HG03432 (cell line): ENCODE measurements at regions not wholly inside any gene's neighbourhood (a gene's known extent, or its start where the extent isn't known, plus 50 kb on each side); places are given as distances from the start of the nearest gene placed in this dataset.

Source experiments
- ATAC-seq: cut with Tn5 transposase; IDR thresholded peaks from one replicate; pipeline ENCODE4 v1.9.1; 2021; ENCODE audit warnings: mild to moderate bottlenecking, moderate library complexity; ENCODE audit not compliant: unreplicated experiment

DNA sequence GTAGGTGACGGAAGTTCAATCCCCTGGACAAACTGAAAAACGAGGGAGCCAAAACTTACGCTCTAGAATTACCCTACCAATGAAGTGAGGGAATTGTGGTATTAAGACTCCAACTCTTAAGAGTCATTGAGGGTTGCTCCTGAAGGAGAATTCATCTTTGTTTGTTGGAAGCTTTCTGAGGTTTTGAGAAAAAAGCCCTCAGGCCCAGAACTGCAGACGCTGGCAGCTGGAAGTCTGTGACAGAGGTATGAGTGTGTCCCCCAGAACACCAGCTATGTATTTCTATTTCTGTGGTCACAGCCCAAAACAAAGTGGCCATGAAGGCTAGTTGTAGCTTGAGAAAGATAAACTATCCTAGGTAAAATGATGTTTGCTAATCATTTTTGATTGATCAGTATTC is 438.8 kb upstream of the B3GALT2 start:
- no peak for ATAC-seq

DNA sequence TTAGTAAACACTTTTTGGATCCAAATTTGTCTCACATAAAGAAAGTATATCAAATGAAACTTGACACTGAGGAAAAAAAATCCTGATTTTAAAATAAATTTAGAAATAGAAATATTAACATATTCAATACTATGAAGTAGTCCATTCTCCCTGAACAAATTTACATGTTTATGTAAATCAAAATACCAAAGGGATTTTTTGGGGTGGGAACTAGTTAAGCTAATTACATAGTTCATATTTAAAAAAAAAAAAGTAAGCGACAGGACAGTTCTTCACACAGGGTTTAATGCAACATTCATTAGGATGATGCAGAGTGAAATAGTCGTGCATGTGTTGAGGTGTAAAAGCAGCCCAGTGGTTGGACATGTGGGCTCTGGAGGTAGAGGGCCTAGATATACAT is 433.5 kb upstream of the B3GALT2 start:
- no peak for ATAC-seq

- ATAC-seq: peak; percentile 78
Measured at GRCh38 chr1:193614817-193615216, 428.4 kb upstream of the B3GALT2 start.

DNA sequence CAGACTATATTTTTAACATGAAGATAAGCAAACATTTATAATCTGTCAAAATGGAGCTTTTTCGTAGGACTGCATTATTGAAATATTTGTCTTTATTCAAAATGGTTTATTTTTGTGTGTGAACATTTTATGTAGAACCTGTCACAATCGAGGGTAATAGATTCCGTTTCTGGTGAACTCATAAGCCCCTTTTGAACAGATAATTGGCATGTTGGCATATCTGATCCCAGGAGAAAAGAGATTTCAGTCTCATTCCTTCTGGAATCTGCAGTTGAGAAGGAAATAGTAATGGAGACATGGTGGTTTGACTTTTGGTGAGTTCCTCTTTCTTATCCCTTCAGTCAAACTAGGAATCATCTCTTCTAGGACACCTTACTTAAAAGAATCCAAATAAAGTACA is 427.9 kb upstream of the B3GALT2 start:
- peak; percentile 14 for ATAC-seq

GRCh38 chr1:193613041-193613440 is 426.6 kb upstream of the B3GALT2 start:
- ATAC-seq: no peak

GRCh38 chr1:193609592-193609991 is 423.2 kb upstream of the B3GALT2 start:
- ATAC-seq: no peak

DNA sequence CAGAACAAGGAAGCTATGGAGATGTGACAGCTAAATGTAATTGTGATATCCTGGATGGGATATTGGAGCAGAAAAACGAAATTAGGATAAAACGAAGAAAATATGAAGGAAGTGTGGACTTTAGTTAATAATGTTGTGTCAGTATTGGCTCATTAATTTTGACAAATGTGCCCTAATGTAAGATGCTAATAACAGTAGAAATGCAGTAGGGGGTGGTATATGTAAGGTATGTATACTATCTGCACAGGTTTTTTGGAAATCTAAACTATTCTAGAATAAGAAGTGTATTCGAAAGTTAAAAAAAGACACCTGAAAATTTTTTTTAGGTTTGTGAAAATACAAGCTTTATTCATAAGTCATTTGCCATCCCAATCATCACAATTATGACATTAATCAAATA is 421.4 kb upstream of the B3GALT2 start:
- no peak for ATAC-seq

DNA sequence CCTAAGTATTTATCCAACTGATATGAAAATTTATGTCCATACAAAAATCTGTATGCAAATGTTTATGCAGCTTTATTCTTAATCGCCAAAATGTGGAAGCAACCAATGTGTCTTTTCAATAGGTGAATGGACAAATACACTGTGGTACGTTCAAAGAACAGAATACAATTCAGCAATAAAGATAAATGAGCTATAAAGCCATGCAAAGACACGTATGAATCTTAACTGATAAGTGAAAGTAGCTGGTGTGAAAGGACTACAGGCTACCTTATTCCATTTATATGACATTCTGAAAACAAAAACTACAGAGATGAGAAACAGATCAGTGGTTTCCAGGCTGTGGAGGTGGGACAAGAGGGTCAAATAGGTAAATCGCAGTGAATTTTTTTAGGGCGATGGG is 419.6 kb upstream of the B3GALT2 start:
- no peak for ATAC-seq

- ATAC-seq: no peak
Measured at GRCh38 chr1:193602705-193603104, 416.3 kb upstream of the B3GALT2 start.

DNA sequence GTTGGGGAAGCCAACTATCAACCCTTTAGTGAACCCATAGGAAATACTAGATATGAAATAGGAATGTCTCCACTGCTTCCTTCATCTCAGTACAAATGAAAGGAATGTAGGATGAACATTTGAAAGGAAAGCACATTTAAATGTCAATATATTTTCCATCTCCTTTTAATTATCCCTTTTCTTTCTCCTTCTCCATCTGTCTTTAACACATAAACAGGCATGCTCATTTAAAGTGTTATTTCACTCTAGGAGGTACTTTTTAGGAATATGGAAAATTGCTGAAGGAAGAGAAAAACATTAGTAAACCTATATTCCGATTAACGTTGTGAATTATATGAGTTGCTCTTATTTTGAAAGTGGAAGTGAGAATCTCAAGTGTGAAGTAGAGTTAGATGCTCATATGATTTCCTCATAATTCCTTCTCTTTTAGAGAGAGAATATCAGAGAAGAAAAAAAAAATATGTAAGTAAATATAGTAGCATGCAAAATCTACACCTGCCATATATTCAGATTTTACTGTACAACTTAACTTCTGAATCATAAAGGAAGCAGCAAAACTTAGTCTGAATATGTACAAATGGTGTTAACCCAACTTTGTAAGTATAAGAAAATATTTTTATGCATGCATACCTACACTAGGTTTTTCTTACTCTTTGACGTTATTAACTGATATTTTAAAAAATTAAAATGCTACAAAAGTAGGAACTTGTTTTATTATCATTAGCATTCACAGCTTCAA is 406.9 kb upstream of the B3GALT2 start:
- no peak for ATAC-seq

DNA sequence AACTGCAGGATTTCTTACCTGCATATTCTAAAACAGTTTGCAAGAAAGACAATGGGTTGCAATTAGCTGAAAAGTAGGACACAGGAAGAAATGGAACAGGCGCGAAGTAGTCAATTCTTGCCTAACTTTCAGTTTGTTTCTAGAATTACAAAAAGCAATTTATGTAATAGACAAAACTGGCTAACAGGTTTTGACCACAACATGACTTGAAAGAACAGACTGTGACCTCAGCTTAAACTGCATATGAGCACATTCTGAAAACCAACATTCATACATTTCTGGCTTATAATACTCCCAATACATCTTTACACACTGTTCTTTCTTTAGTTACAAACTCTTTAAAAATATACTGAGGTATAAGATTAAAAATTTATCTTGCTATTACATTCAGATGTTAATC is 405.9 kb upstream of the B3GALT2 start:
- ATAC-seq: peak; percentile 39

DNA sequence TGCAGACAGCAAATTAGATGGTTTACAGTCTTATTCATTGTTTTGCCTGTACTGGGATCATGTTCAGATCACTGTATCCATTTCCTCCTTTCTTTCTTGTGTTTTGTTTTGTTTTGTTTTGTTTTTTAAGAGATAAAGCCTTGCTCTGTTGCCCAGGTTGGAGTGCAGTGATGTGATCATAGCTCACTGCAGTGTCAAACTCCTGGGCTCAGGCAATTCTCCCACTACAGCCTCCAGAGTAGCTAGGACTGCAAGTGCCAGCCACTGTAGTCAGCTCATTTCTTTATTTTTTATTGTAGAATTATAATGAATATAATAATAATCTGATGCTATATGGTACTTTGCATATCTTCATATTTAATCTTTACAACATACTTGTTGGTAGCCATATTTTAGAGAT is 403.7 kb upstream of the B3GALT2 start:
- no peak for ATAC-seq

- ATAC-seq: no peak
Measured at GRCh38 chr1:193589597-193590040, 403.2 kb upstream of the B3GALT2 start.

DNA sequence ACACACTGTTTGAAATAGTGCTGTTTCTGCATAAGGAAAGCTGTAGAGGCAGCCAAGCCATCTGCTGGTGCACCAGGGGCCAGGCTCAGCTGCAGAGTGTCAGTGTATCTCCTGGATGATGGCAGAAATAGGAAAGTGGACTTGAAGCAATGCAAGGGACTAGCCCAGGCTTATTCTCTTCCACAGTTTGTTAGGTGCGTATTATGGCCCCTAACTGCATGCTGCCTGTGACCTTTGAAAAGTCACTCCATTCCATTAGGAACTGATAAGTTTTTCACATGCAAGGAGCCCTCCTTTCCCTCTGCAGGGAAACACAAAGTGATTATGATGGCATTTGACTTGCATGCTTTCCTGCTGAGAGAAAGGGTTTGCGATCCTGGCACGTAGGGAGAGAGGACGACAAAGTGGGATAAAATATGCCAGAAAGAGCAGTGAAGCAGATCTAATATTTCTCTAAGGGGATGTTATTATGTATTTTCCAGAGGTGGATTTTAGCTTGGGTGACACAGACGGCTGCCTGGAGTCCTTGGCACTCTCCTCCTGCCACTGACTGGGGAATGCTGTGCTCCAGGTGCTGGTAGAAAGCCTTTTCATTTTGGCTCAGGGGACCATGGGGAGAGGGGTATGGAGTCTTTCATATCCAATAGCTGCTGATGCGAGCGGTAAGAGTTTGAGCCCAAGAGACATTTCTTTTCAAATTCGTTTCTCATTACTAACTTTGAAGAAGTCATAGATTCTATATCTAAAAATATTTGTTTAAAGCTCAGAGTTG is 402.1 kb upstream of the B3GALT2 start:
- ATAC-seq: no peak

DNA sequence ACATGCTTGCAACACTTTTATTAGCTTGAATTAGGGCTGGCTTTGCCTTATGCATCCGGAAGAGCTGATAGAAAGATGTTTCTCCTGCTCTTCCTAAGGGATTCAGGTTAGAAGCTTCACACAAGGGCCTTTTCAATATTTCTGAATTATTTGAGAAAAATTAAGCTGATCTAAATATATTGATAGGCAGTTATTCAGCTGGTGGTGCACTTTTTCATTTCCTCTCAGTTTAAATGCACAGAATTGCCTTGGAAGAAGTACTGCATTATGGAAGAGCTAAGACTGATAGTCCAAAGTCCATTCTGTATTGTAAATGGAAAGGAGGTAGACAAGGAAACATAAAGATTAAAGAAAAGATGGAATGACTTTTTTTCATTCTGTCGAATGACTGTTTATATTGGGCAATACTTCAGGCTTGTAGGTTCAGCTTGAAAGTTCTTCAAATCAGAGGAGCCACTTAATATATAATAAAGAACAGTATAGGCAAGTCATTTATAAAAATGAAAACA is 398.4 kb upstream of the B3GALT2 start:
- ATAC-seq: no peak

- no peak for ATAC-seq
Measured at GRCh38 chr1:193581341-193581740, 394.9 kb upstream of the B3GALT2 start.

- no peak for ATAC-seq
Measured at GRCh38 chr1:193580419-193580818, 394.0 kb upstream of the B3GALT2 start.

DNA sequence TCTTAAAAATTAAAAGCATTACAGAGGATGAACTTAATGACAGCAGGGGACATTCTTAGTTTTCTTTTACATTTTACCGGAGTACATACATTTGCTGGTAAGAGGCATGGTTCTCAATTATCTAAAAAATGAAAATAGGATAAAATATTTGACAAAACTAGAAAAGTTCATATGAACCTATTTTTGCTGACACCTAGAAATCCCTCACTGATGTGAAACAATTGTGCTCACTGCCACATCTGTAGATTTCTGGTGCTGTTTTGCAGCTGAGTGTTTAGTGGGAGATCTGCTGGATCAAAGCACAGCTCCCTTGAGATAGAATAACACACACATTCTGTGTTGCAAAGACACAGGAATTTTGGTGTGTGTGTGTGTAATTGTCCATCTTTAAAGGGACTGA is 392.9 kb upstream of the B3GALT2 start:
- ATAC-seq: no peak

GRCh38 chr1:193574913-193575312 is 388.5 kb upstream of the B3GALT2 start:
- ATAC-seq: no peak

GRCh38 chr1:193569983-193570269 is 383.5 kb upstream of the B3GALT2 start:
- ATAC-seq: no peak

DNA sequence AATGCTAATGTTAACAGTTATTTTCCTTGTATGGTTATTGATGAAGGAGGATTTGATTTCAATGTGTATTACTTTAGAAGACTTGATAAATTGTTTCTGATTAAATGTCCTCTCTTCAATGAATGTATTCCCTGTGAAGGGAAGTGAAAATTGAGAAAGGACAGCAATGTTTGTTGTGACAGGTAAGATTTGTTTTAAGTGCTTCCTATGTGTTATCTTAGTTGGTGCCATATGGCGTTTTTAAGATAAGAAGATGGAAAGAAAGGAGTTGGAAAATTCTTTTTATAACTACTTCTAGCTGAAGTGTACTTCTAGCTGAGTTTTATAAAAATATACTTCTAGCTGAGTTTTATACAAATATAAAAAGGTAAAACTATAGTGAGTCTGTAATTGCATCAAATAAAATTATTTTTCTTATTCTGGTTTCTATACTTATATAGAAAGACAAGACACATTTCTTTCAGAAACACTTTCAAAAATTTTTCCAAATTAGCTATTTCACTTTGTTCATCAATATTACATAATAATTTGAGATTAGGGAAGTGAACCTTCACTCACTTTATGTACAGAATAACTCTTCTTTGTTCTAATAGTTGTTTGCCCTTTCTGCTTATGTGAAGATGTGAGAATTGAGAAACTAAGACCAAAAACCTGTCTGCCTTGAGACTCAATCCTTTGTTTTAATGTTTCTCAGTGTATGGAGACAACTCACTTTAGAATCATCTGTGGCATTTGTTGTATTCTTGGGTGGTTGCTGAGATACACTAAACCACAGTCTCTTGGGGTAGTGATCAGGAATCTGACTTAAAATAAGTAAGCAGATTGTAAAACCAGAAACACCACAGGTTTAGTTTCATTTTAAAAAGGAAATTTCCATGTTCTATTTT is 382.9 kb upstream of the B3GALT2 start:
- ATAC-seq: peak; percentile 63
